Stomach (tissue), 4 donors: ENCODE measurements at regions not wholly inside any gene's neighbourhood (a gene's known extent, or its start where the extent isn't known, plus 50 kb on each side); places are given as distances from the start of the nearest gene placed in this dataset.

Source experiments
- CTCF ChIP-seq, 7 experiments: fragments of 450-650 bp in 4 of 7; fragments of 200-600 bp in 3 of 7; sonication (generic) in 3 of 7; IDR thresholded peaks; one replicate each; pipeline ENCODE4 v1.5.1; 2016 to 2019; ENCODE audit warnings: antibody characterized with exemption in 7 of 7, control low read depth in 2 of 7, mild to moderate bottlenecking in 1 of 7
- POLR2A ChIP-seq, 4 donors: fragments of 450-650 bp; IDR thresholded peaks; one replicate each; pipeline ENCODE4 v1.6.1; 2016; ENCODE audit warnings: antibody characterized with exemption in 4 of 4, control low read depth in 2 of 4, mild to moderate bottlenecking in 1 of 4, moderate library complexity in 1 of 4
- POLR2AphosphoS5 ChIP-seq, 3 donors: sonication (generic); formaldehyde crosslinking; IDR thresholded peaks; one replicate each; pipeline ENCODE4 v1.6.1; 2016; ENCODE audit warnings: antibody characterized with exemption in 3 of 3

GRCh38 chr4:140277576-140277975, 95.9 kb upstream of the SCOC start:
- TF ChIP-seq POLR2A (IDR thresholded peaks at IDR 0.05), result no peak
- no peak for TF ChIP-seq CTCF (IDR thresholded peaks at IDR 0.05)
- TF ChIP-seq POLR2AphosphoS5 (IDR thresholded peaks at IDR 0.05), result no peak
